ENCODE measurements at regions not wholly inside any gene's neighbourhood (a gene's known extent, or its start where the extent isn't known, plus 50 kb on each side); places are given as distances from the start of the nearest gene placed in this dataset.

DNA sequence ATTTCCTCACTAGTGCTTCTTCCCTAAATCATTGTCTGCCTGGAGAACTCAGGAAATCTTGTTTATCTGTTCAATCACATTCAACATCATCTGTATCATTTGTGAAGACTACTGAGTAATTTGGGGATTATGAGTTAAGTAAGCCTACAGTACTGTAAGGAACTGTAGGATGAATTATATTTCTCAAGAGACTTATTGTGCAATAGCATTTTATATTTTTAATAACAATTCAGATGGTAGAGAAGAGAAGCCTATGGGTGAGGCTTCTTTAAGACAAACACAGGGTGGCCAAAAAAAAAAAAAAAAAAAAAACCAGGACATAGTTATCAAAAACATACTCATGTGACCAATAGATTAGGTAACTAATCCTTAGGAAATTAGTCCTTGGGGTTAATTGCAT is 282.7 kb downstream of the FAM181B start:
- no peak for TF ChIP-seq CHD4 (IDR thresholded peaks at IDR 0.05; ENCODE audit: borderline replicate concordance)
- TF ChIP-seq, protein P1, sequence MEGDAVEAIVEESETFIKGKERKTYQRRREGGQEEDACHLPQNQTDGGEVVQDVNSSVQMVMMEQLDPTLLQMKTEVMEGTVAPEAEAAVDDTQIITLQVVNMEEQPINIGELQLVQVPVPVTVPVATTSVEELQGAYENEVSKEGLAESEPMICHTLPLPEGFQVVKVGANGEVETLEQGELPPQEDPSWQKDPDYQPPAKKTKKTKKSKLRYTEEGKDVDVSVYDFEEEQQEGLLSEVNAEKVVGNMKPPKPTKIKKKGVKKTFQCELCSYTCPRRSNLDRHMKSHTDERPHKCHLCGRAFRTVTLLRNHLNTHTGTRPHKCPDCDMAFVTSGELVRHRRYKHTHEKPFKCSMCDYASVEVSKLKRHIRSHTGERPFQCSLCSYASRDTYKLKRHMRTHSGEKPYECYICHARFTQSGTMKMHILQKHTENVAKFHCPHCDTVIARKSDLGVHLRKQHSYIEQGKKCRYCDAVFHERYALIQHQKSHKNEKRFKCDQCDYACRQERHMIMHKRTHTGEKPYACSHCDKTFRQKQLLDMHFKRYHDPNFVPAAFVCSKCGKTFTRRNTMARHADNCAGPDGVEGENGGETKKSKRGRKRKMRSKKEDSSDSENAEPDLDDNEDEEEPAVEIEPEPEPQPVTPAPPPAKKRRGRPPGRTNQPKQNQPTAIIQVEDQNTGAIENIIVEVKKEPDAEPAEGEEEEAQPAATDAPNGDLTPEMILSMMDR (IDR thresholded peaks at IDR 0.05), result no peak
- no peak for TF ChIP-seq POLR2A (IDR thresholded peaks at IDR 0.05; ENCODE audit: low read length)
- no peak for TF ChIP-seq KDM1A (IDR thresholded peaks at IDR 0.05; ENCODE audit: low read depth)
- TF ChIP-seq RFX5 (IDR thresholded peaks at IDR 0.05), result no peak
